Prostate gland (tissue), 2 donors: ENCODE measurements at regions not wholly inside any gene's neighbourhood (a gene's known extent, or its start where the extent isn't known, plus 50 kb on each side); places are given as distances from the start of the nearest gene placed in this dataset.

Source experiments
- DNase-seq: peaks from one replicate; pipeline ENCODE4 v3.0.0-alpha.2; 2019; ENCODE audit warnings: low spot score
- H3K27ac ChIP-seq, 2 donors: fragments of 200-600 bp; sonication (generic); 2 replicates each; pipeline ENCODE4 v1.5.1; 2017 to 2019
- H3K27me3 ChIP-seq: fragments of 200-600 bp; sonication (generic); replicated peaks from 2 replicates; pipeline ENCODE4 v1.5.1; 2019; ENCODE audit not compliant: insufficient read depth
- H3K36me3 ChIP-seq, 2 donors: fragments of 200-600 bp; sonication (generic); 1 replicate in 1 of 2; 2 replicates in 1 of 2; pipeline versions ENCODE4 v1.5.1 to v1.8.1; 2017 to 2019
- H3K4me1 ChIP-seq: fragments of 200-600 bp; sonication (generic); replicated peaks from 2 replicates; pipeline ENCODE4 v1.5.1; 2019
- H3K4me3 ChIP-seq, 2 donors: fragments of 200-600 bp; sonication (generic); 2 replicates each; pipeline ENCODE4 v1.5.1; 2017 to 2019
- H3K9me3 ChIP-seq: fragments of 200-600 bp; sonication (generic); 2 replicates; pipeline ENCODE4 v1.5.1; 2017
- CTCF ChIP-seq, 4 experiments: fragments of 200-600 bp in 2 of 4; fragments of 450-650 bp in 2 of 4; sonication (generic) in 2 of 4; IDR thresholded peaks; 1 replicate in 3 of 4; 2 replicates in 1 of 4; pipeline ENCODE4 v1.5.1; 2016 to 2019; ENCODE audit warnings: antibody characterized with exemption in 4 of 4, mild to moderate bottlenecking in 2 of 4, moderate library complexity in 2 of 4
- POLR2A ChIP-seq: fragments of 450-650 bp; IDR thresholded peaks from one replicate; pipeline ENCODE4 v1.6.1; 2016; ENCODE audit warnings: antibody characterized with exemption, mild to moderate bottlenecking
- POLR2AphosphoS5 ChIP-seq: sonication (generic); formaldehyde crosslinking; IDR thresholded peaks from one replicate; pipeline ENCODE4 v1.6.1; 2017; ENCODE audit warnings: antibody characterized with exemption
- WGBS: methylation state at CpG from one replicate; pipeline ENCODE4 v1.1.5; 2018; 5-methylcytosine and 5-hydroxymethylcytosine counted together
- intact Hi-C: fragments of 100-400 bp; cut with DNase I; formaldehyde crosslinking; loops from one replicate; pipeline ENCODE4 v1.14.2; 2022

- H3K4me3 ChIP-seq = no peak overlapping the region
- DNase-seq = no peak
- no peak overlapping the region for H3K27ac ChIP-seq
- WGBS = 53% methylated on average over 16 of the region's 16 CpGs
- H3K9me3 ChIP-seq = no peaks in the 10 kb centered on the region
- no peaks in the 10 kb centered on the region for H3K4me1 ChIP-seq
- TF ChIP-seq CTCF (IDR thresholded peaks at IDR 0.05) (no peak), POLR2AphosphoS5 (no peak), POLR2A (no peak)
- intact Hi-C loops = no loop called here
- H3K27me3 ChIP-seq = no peaks in the 10 kb centered on the region
- no peaks in the 10 kb centered on the region for H3K36me3 ChIP-seq
Measured at GRCh38 chr16:51392521-51393187, 241.6 kb upstream of the SALL1 start.

GRCh38 chr16:51391798-51392511 lies 240.9 kb upstream of the SALL1 start:
- Histone ChIP-seq H3K9me3 (no peaks in the 10 kb centered on the region), H3K27me3 (no peaks in the 10 kb centered on the region), H3K36me3 (no peaks in the 10 kb centered on the region), H3K4me3 (no peak overlapping the region), H3K27ac (no peak overlapping the region), H3K4me1 (no peaks in the 10 kb centered on the region)
- no peak for TF ChIP-seq POLR2AphosphoS5
- no peak for TF ChIP-seq CTCF (IDR thresholded peaks at IDR 0.05)
- no peak for DNase-seq
- intact Hi-C loops = no loop called here
- 42% methylated on average over 18 of the region's 19 CpGs for WGBS

- Histone ChIP-seq H3K4me3 (no peak overlapping the region), H3K27me3 (no peaks in the 10 kb centered on the region), H3K9me3 (no peaks in the 10 kb centered on the region), H3K4me1 (no peaks in the 10 kb centered on the region), H3K36me3 (no peaks in the 10 kb centered on the region), H3K27ac (no peak overlapping the region)
- intact Hi-C loops = no loop called here
- TF ChIP-seq POLR2A (no peak), POLR2AphosphoS5 (no peak), CTCF (IDR thresholded peaks at IDR 0.05) (no peak)
- WGBS = 61% methylated on average over 3 of the region's 3 CpGs
- no peak for DNase-seq
Measured at GRCh38 chr16:51390877-51391276, 239.8 kb upstream of the SALL1 start.

GRCh38 chr16:51389881-51390280 lies 238.8 kb upstream of the SALL1 start:
- no peak for DNase-seq
- Histone ChIP-seq H3K4me3 (no peak overlapping the region), H3K9me3 (no peaks in the 10 kb centered on the region), H3K36me3 (no peaks in the 10 kb centered on the region), H3K4me1 (no peaks in the 10 kb centered on the region), H3K27ac (no peak overlapping the region), H3K27me3 (no peaks in the 10 kb centered on the region)
- intact Hi-C loops = no loop called here
- 74% methylated on average over 1 of the region's 1 CpG for WGBS
- TF ChIP-seq CTCF (IDR thresholded peaks at IDR 0.05) (no peak), POLR2A (no peak), POLR2AphosphoS5 (no peak)

- no peak for TF ChIP-seq POLR2A
- no peak for TF ChIP-seq POLR2AphosphoS5
- no peak for TF ChIP-seq CTCF (IDR thresholded peaks at IDR 0.05)
- intact Hi-C loops = no loop called here
- H3K4me3 ChIP-seq = no peak overlapping the region
- H3K4me1 ChIP-seq = no peaks in the 10 kb centered on the region
- DNase-seq = no peak
- H3K27ac ChIP-seq = no peak overlapping the region
- no peaks in the 10 kb centered on the region for H3K36me3 ChIP-seq
- no peaks in the 10 kb centered on the region for H3K9me3 ChIP-seq
- 68% methylated on average over 6 of the region's 6 CpGs for WGBS
- no peaks in the 10 kb centered on the region for H3K27me3 ChIP-seq
Measured at GRCh38 chr16:51388516-51388951, 237.5 kb upstream of the SALL1 start.
